ENCODE measurements at regions not wholly inside any gene's neighbourhood (a gene's known extent, or its start where the extent isn't known, plus 50 kb on each side); places are given as distances from the start of the nearest gene placed in this dataset.

- TF ChIP-seq POLR2A (IDR thresholded peaks at IDR 0.05; ENCODE audit: low read depth, low read length) = no peak
- TF ChIP-seq, protein P1, sequence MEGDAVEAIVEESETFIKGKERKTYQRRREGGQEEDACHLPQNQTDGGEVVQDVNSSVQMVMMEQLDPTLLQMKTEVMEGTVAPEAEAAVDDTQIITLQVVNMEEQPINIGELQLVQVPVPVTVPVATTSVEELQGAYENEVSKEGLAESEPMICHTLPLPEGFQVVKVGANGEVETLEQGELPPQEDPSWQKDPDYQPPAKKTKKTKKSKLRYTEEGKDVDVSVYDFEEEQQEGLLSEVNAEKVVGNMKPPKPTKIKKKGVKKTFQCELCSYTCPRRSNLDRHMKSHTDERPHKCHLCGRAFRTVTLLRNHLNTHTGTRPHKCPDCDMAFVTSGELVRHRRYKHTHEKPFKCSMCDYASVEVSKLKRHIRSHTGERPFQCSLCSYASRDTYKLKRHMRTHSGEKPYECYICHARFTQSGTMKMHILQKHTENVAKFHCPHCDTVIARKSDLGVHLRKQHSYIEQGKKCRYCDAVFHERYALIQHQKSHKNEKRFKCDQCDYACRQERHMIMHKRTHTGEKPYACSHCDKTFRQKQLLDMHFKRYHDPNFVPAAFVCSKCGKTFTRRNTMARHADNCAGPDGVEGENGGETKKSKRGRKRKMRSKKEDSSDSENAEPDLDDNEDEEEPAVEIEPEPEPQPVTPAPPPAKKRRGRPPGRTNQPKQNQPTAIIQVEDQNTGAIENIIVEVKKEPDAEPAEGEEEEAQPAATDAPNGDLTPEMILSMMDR (IDR thresholded peaks at IDR 0.05 in 2 of 3, conservative IDR thresholded peaks at IDR 0.05 in 1 of 3; ENCODE audit: control insufficient read depth in 2 of 3, extremely low read depth in 1 of 3, insufficient read depth in 1 of 3, low read depth in 3 of 3, low read length in 3 of 3) = no peak
Measured at GRCh38 chr18:45562567-45563479, 52.5 kb upstream of the SLC14A2 start.

Data from GM12878 (cell line).